Activated CD4-positive, alpha-beta T cell treated with anti-CD3 and anti-CD28 coated beads, Interleukin-10, Interleukin-2, amounts not matched to agents 100 ng/mL and 50 ng/mL, durations not matched to agents 16 hours and 8 hours (primary cell): ENCODE measurements at regions not wholly inside any gene's neighbourhood (a gene's known extent, or its start where the extent isn't known, plus 50 kb on each side); places are given as distances from the start of the nearest gene placed in this dataset.

Source experiments
- DNase-seq: peaks from one replicate; pipeline ENCODE4 v3.0.0-alpha.2; 2020

GRCh38 chr2:215711471-215712034 is 275.7 kb upstream of the FN1 start:
- no peak for DNase-seq

- no peak for DNase-seq
These were observed 271.7 kb upstream of the FN1 start for GRCh38 chr2:215707608-215708007.

- DNase-seq = no peak
These were observed 270.0 kb upstream of the FN1 start for GRCh38 chr2:215705771-215706361.

- no peak for DNase-seq
These were observed 269.4 kb upstream of the FN1 start for GRCh38 chr2:215705281-215705680.

GRCh38 chr2:215702116-215702902 is 266.4 kb upstream of the FN1 start:
- no peak for DNase-seq

GRCh38 chr2:215699700-215700538 is 264.1 kb upstream of the FN1 start:
- no peak for DNase-seq

- no peak for DNase-seq
These were observed 263.1 kb upstream of the FN1 start for GRCh38 chr2:215699018-215699417.

GRCh38 chr2:215698566-215698965 is 262.7 kb upstream of the FN1 start:
- DNase-seq = no peak

GRCh38 chr2:215697496-215697895 is 261.6 kb upstream of the FN1 start:
- no peak for DNase-seq

GRCh38 chr2:215697003-215697402 is 261.1 kb upstream of the FN1 start:
- DNase-seq = no peak

- no peak for DNase-seq
These were observed 260.0 kb upstream of the FN1 start for GRCh38 chr2:215695861-215696260.

GRCh38 chr2:215693999-215694580 is 258.2 kb upstream of the FN1 start:
- DNase-seq = no peak

- no peak for DNase-seq
These were observed 257.5 kb upstream of the FN1 start for GRCh38 chr2:215693193-215693998.

GRCh38 chr2:215692387-215693079 is 256.7 kb upstream of the FN1 start:
- no peak for DNase-seq

GRCh38 chr2:215691346-215691745 is 255.5 kb upstream of the FN1 start:
- no peak for DNase-seq

GRCh38 chr2:215687149-215688031 is 251.5 kb upstream of the FN1 start:
- no peak for DNase-seq

- DNase-seq = no peak
These were observed 249.5 kb upstream of the FN1 start for GRCh38 chr2:215685238-215685990.

GRCh38 chr2:215684448-215685237 is 248.8 kb upstream of the FN1 start:
- DNase-seq = no peak

- no peak for DNase-seq
These were observed 247.4 kb upstream of the FN1 start for GRCh38 chr2:215683295-215683694.
